K562 (cell line): ENCODE measurements at regions not wholly inside any gene's neighbourhood (a gene's known extent, or its start where the extent isn't known, plus 50 kb on each side); places are given as distances from the start of the nearest gene placed in this dataset.

ENCODE experiments used
- ATAC-seq: fragments of 200-7000 bp; cut with Tn5 transposase; 3 replicates; pipeline ENCODE4 v1.9.1; 2020; ENCODE audit warnings: moderate library complexity
- BruUV-seq: library from RNA; stranded (reverse); fragments of 400-500 nt; replicated peaks from 2 replicates; lab custom pipeline; 2021; lab: Mats Ljungman, UMichigan
- CTCF ChIA-PET: fragments of 300-600 bp; formaldehyde crosslinking; extraction: SDS; loops from one replicate; lab custom pipeline; 2021; ENCODE audit warnings: low intra/inter-chr PET ratio; lab: Yijun Ruan, JAX
- POLR2A ChIA-PET: fragments of 300-600, 350-650 bp; sonication (Branson Sonifier 250); formaldehyde crosslinking; extraction: SDS; loops from one replicate; lab custom pipeline; 2021; ENCODE audit warnings: antibody characterized with exemption, inconsistent platforms; lab: Yijun Ruan, JAX
- DNase-seq, 4 experiments: peaks; one replicate each; pipeline versions ENCODE4 v3.0.0 to v3.0.0-alpha.2; 2011 to 2018; ENCODE audit warnings: low spot score in 3 of 4, mixed read lengths in 3 of 4; ENCODE audit errors: extremely low read depth in 1 of 4
- FAIRE-seq: peaks from 2 replicates; lab custom pipeline; 2011; peaks lifted over from hg19 to GRCh38; lab: Jason Lieb, UNC
- H2AFZ ChIP-seq: 2 replicates; pipeline ENCODE4 v1.6.0; 2011; ENCODE audit warnings: low read depth, low read length, control low read depth, inconsistent platforms
- H3K27ac ChIP-seq: fragments of 200-600 bp; 3 replicates; pipeline ENCODE4 v1.8.0; 2011; ENCODE audit warnings: low read depth, mild to moderate bottlenecking, control low read depth, inconsistent platforms, low read length, moderate library complexity, mixed read lengths; ENCODE audit errors: extremely low read depth
- H3K27me3 ChIP-seq, 2 experiments: fragments of 300-600 bp in 1 of 2; 2 replicates in 1 of 2; 3 replicates in 1 of 2; pipeline versions ENCODE4 v1.6.0 to v1.8.0; 2011; ENCODE audit warnings: inconsistent platforms in 2 of 2, low read length in 2 of 2, mild to moderate bottlenecking in 1 of 2, mixed read lengths in 1 of 2, moderate library complexity in 1 of 2; ENCODE audit not compliant: control insufficient read depth in 2 of 2, insufficient read depth in 2 of 2
- H3K36me3 ChIP-seq: fragments of 300-600 bp; 3 replicates; pipeline ENCODE4 v1.8.0; 2011; ENCODE audit warnings: mild to moderate bottlenecking, low read length, inconsistent platforms; ENCODE audit not compliant: control insufficient read depth, insufficient read depth
- H3K4me1 ChIP-seq, 2 experiments: fragments of 200-600 bp in 1 of 2; replicated peaks in 1 of 2; 2 replicates in 1 of 2; 3 replicates in 1 of 2; pipeline versions ENCODE4 v1.5.1 to v1.8.0; 2011; ENCODE audit warnings: inconsistent platforms in 2 of 2, low read length in 2 of 2, mild to moderate bottlenecking in 1 of 2, mixed read lengths in 1 of 2, moderate library complexity in 1 of 2; ENCODE audit not compliant: control insufficient read depth in 2 of 2, insufficient read depth in 2 of 2
- H3K4me2 ChIP-seq: 2 replicates; pipeline ENCODE4 v1.6.1; 2011; ENCODE audit warnings: low read length, control low read depth, inconsistent platforms, mixed read lengths; ENCODE audit not compliant: insufficient read depth
- H3K4me3 ChIP-seq: fragments of 200-600 bp; sonication (generic), shearing (Covaris generic); 2 replicates; pipeline ENCODE4 v1.5.1; 2016; ENCODE audit warnings: control low read depth, inconsistent platforms
- H3K79me2 ChIP-seq: fragments of 200-600 bp; 3 replicates; pipeline ENCODE4 v1.8.0; 2011; ENCODE audit warnings: low read length, inconsistent platforms; ENCODE audit not compliant: control insufficient read depth, insufficient read depth
- H3K9ac ChIP-seq, 2 experiments: 2 replicates each; pipeline versions ENCODE4 v1.6.0 to v1.6.1; 2011; ENCODE audit warnings: low read depth in 2 of 2, low read length in 2 of 2, control low read depth in 1 of 2, inconsistent platforms in 1 of 2, mild to moderate bottlenecking in 1 of 2, mixed read lengths in 1 of 2; ENCODE audit not compliant: insufficient read depth in 1 of 2
- H3K9me1 ChIP-seq: one replicate; pipeline ENCODE4 v1.6.0; 2011; ENCODE audit warnings: inconsistent platforms, mild to moderate bottlenecking, low read length, moderate library complexity; ENCODE audit not compliant: control insufficient read depth, insufficient read depth
- H3K9me3 ChIP-seq: replicated peaks from 2 replicates; pipeline ENCODE4 v1.5.1; 2011; ENCODE audit warnings: low read depth, low read length, inconsistent platforms; ENCODE audit not compliant: control insufficient read depth, insufficient read depth
- H4K20me1 ChIP-seq: replicated peaks from 2 replicates; pipeline ENCODE4 v1.6.1; 2011; ENCODE audit warnings: low read length, inconsistent platforms, mixed read lengths; ENCODE audit not compliant: control insufficient read depth, insufficient read depth
- ELF2 ChIP-seq: fragments of 250-450 bp; sonication (Bioruptor Pico); IDR thresholded peaks from 2 replicates; pipeline ENCODE4 v1.5.0; 2021; ENCODE audit warnings: mild to moderate bottlenecking
- FIP1L1 ChIP-seq: fragments of 200-400 bp; formaldehyde crosslinking; IDR thresholded peaks from 2 replicates; pipeline ENCODE4 v1.6.1; 2018; ENCODE audit warnings: mild to moderate bottlenecking, low read depth, low read length; ENCODE audit not compliant: poor library complexity, severe bottlenecking
- LEF1 ChIP-seq: fragments of 450-650 bp; IDR thresholded peaks from 2 replicates; pipeline ENCODE4 v1.6.1; 2016; ENCODE audit warnings: mild to moderate bottlenecking
- NKRF ChIP-seq: fragments of 450-650 bp; IDR thresholded peaks from 2 replicates; pipeline ENCODE4 v1.6.1; 2016; ENCODE audit warnings: borderline replicate concordance
- ZNF121 ChIP-seq: sonication (generic); formaldehyde crosslinking; conservative IDR thresholded peaks from 2 replicates; pipeline ENCODE4 v1.8.0; 2022; ENCODE audit warnings: missing genetic modification reagents
- ZNF354B ChIP-seq: fragments of 250-450 bp; sonication (Bioruptor Pico); IDR thresholded peaks from 2 replicates; pipeline ENCODE4 v1.4.0; 2020
- ZNF764 ChIP-seq: fragments of 250-450 bp; sonication (Bioruptor Pico); IDR thresholded peaks from 2 replicates; pipeline ENCODE4 v1.4.0; 2020; ENCODE audit warnings: low read depth, mild to moderate bottlenecking, moderate library complexity
- WGBS: fragments of 100-300 bp; shearing (Covaris generic); methylation state at CpG from one replicate; pipeline ENCODE4 v1.1.6; 2016; ENCODE audit warnings: low coverage, mixed read lengths; ENCODE audit not compliant: insufficient coverage; ENCODE audit errors: missing lambda C conversion rate; 5-methylcytosine and 5-hydroxymethylcytosine counted together
- in situ Hi-C: fragments of 300-500 bp; cut with MboI; formaldehyde crosslinking; loops from 4 replicates; pipeline ENCODE4 v1.15.0; 2018; ENCODE audit warnings: inconsistent platforms, mixed read lengths
- intact Hi-C: fragments of 100-400 bp; cut with micrococcal nuclease; formaldehyde crosslinking; loops from 2 replicates; pipeline ENCODE4 v1.14.2; 2022

- H3K27me3 ChIP-seq = no peaks in the 10 kb centered on the region; a peak in 1 of 5 replicates
- no peaks in the 10 kb centered on the region for H3K36me3 ChIP-seq
- H3K79me2 ChIP-seq = no peaks in the 10 kb centered on the region
- no peaks in the 10 kb centered on the region for H4K20me1 ChIP-seq
- FAIRE-seq = no peak
- ChIA-PET CTCF (no interaction called here), POLR2A (interaction anchor here (1.3 kb wide), 1 partner anchor 10 kb away, joined by 4 read pairs; no protein-coding TSS in a partner anchor)
- no peak overlapping the region for H3K4me3 ChIP-seq
- TF ChIP-seq ZNF764 (CRISPR knock-in tag) = no peak
- no peak for TF ChIP-seq ELF2 (CRISPR knock-in tag)
- TF ChIP-seq ZNF354B (CRISPR knock-in tag) = no peak
- TF ChIP-seq ZNF121 (CRISPR knock-in tag) = no peak
- WGBS = 2% methylated on average over 4 of the region's 4 CpGs
- intact Hi-C loops = no loop called here
- no peak for ATAC-seq
- no peak for DNase-seq
- BruUV-seq = no TSS peak
- no peaks in the 10 kb centered on the region for H3K9me3 ChIP-seq
- H3K9ac ChIP-seq = no peak overlapping the region
- H2AFZ ChIP-seq = no peak overlapping the region
- H3K9me1 ChIP-seq = no peaks in the 10 kb centered on the region
- H3K27ac ChIP-seq = no peak overlapping the region
- no peak overlapping the region for H3K4me2 ChIP-seq
- in situ Hi-C loops = no loop called here
- no peaks in the 10 kb centered on the region for H3K4me1 ChIP-seq
Observed at GRCh38 chr14:61630399-61631044, 64.8 kb upstream of the HIF1A start.

- in situ Hi-C loops = no loop called here
- no TSS peak for BruUV-seq
- Histone ChIP-seq H2AFZ (no peak overlapping the region), H3K79me2 (no peaks in the 10 kb centered on the region), H3K9me1 (no peaks in the 10 kb centered on the region), H3K27ac (no peak overlapping the region), H4K20me1 (no peaks in the 10 kb centered on the region), H3K27me3 (no peaks in the 10 kb centered on the region; a peak in 1 of 5 replicates), H3K36me3 (no peaks in the 10 kb centered on the region), H3K4me1 (no peaks in the 10 kb centered on the region), H3K4me3 (no peak overlapping the region), H3K9ac (no peak overlapping the region), H3K9me3 (no peaks in the 10 kb centered on the region), H3K4me2 (no peak overlapping the region)
- ChIA-PET POLR2A (no interaction called here), CTCF (no interaction called here)
- intact Hi-C loops = no loop called here
- TF ChIP-seq FIP1L1 = no peak
- TF ChIP-seq LEF1 = no peak
- TF ChIP-seq NKRF = no peak
- FAIRE-seq (no peak), ATAC-seq (no peak), DNase-seq (no peak)
- 4% methylated on average over 6 of the region's 6 CpGs for WGBS
Observed at GRCh38 chr14:61631045-61631687, 64.1 kb upstream of the HIF1A start.
